ENCODE measurements at regions not wholly inside any gene's neighbourhood (a gene's known extent, or its start where the extent isn't known, plus 50 kb on each side); places are given as distances from the start of the nearest gene placed in this dataset.
A peak's percentile ranks its signal among the peaks of the same experiment; 100 is the strongest.
"Not testable (repeated sequence)": the region's sequence is repeated elsewhere in the genome, so short reads cannot be mapped to it uniquely, and the experiment has no call there.

GRCh38 chr1:73755649-73756048, 442.3 kb downstream of the LRRIQ3 start:
- ATAC-seq (replicated peaks in 6 of 8): no peak
- 0 to 100% (median 91%) methylated on average over 1 to 2 of the region's 2 CpGs; no CpG with 5 or more reads in 2 of the 10 experiments for WGBS, 10 experiments
- in situ Hi-C loops (cut with MboI; ENCODE audit: low pct_unique_long_range_greater_than_20kb in 2 of 9, low sequenced_read_pairs in 9 of 9, unreplicated experiment in 9 of 9): no loop called here
- Histone ChIP-seq H3K4me1 (replicated peaks in 1 of 2) (peaks cover 6 to 20% of the 10 kb centered on the region in 2 donors), H3K4me3 (no peak overlapping the region), H3K27ac (no peak overlapping the region)

- no peak for ATAC-seq (replicated peaks in 6 of 8)
- H3K4me1 ChIP-seq (replicated peaks in 1 of 2): no peaks in the 10 kb centered on the region
- H3K27ac ChIP-seq: no peak overlapping the region
These were observed 448.0 kb downstream of the LRRIQ3 start for GRCh38 chr1:73749996-73750395.

GRCh38 chr1:73744985-73745384, 453.0 kb downstream of the LRRIQ3 start:
- Histone ChIP-seq H3K4me3 (no peak overlapping the region), H3K4me1 (replicated peaks in 1 of 2) (no peaks in the 10 kb centered on the region), H3K27ac (no peak overlapping the region)
- in situ Hi-C loops (cut with MboI; ENCODE audit: low pct_unique_long_range_greater_than_20kb in 2 of 9, low sequenced_read_pairs in 9 of 9, unreplicated experiment in 9 of 9): no loop called here
- ATAC-seq (replicated peaks in 6 of 8): no peak

More at GRCh38 chr1:73749996-73750395, 448.0 kb downstream of the LRRIQ3 start:
- H3K4me3 ChIP-seq: no peak overlapping the region
- in situ Hi-C loops (cut with MboI; ENCODE audit: low pct_unique_long_range_greater_than_20kb in 2 of 9, low sequenced_read_pairs in 9 of 9, unreplicated experiment in 9 of 9): no loop called here

- 0 to 81% (median 70%) methylated on average over 1 to 2 of the region's 2 CpGs; no CpG with 5 or more reads in 1 of the 10 experiments for WGBS, 10 experiments
- Histone ChIP-seq H3K4me3 (no peak overlapping the region), H3K4me1 (replicated peaks in 1 of 2) (no peaks in the 10 kb centered on the region), H3K27ac (no peak overlapping the region)
- no peak for ATAC-seq (replicated peaks in 6 of 8)
- in situ Hi-C loops (cut with MboI; ENCODE audit: low pct_unique_long_range_greater_than_20kb in 2 of 9, low sequenced_read_pairs in 9 of 9, unreplicated experiment in 9 of 9): no loop called here
These were observed 461.9 kb downstream of the LRRIQ3 start for GRCh38 chr1:73736125-73736524.

- H3K27ac ChIP-seq: no peak overlapping the region
- no peak overlapping the region for H3K4me3 ChIP-seq
- no peaks in the 10 kb centered on the region for H3K4me1 ChIP-seq (replicated peaks in 1 of 2)
- in situ Hi-C loops (cut with MboI; ENCODE audit: low pct_unique_long_range_greater_than_20kb in 2 of 9, low sequenced_read_pairs in 9 of 9, unreplicated experiment in 9 of 9): no loop called here
- no peak for ATAC-seq (replicated peaks in 6 of 8)
These were observed 470.9 kb downstream of the LRRIQ3 start for GRCh38 chr1:73727036-73727435.

GRCh38 chr1:73722055-73722454, 475.9 kb downstream of the LRRIQ3 start:
- in situ Hi-C loops (cut with MboI; ENCODE audit: low pct_unique_long_range_greater_than_20kb in 2 of 9, low sequenced_read_pairs in 9 of 9, unreplicated experiment in 9 of 9): no loop called here
- no peak for ATAC-seq (replicated peaks in 6 of 8)
- 0 to 100% (median 89%) methylated on average over 1 of the region's 1 CpG; no CpG with 5 or more reads in 3 of the 10 experiments for WGBS, 10 experiments

GRCh38 chr1:73717976-73718375, 480.0 kb downstream of the LRRIQ3 start:
- 82 to 100% methylated on average over 1 of the region's 1 CpG; no CpG with 5 or more reads in 8 of the 10 experiments for WGBS, 10 experiments
- Histone ChIP-seq H3K4me1 (replicated peaks in 1 of 2) (peaks cover 0 to 4% of the 10 kb centered on the region in 2 donors), H3K4me3 (no peak overlapping the region), H3K27ac (no peak overlapping the region)
- in situ Hi-C loops (cut with MboI; ENCODE audit: low pct_unique_long_range_greater_than_20kb in 2 of 9, low sequenced_read_pairs in 9 of 9, unreplicated experiment in 9 of 9): no loop called here
- no peak for ATAC-seq (replicated peaks in 6 of 8)

More at GRCh38 chr1:73722055-73722454, 475.9 kb downstream of the LRRIQ3 start:
- no peak overlapping the region for H3K27ac ChIP-seq
- H3K4me3 ChIP-seq: no peak overlapping the region
- H3K4me1 ChIP-seq (replicated peaks in 1 of 2): peaks cover 0 to 4% of the 10 kb centered on the region in 2 donors

GRCh38 chr1:73711089-73711488, 486.9 kb downstream of the LRRIQ3 start:
- in situ Hi-C loops (cut with MboI; ENCODE audit: low pct_unique_long_range_greater_than_20kb in 2 of 9, low sequenced_read_pairs in 9 of 9, unreplicated experiment in 9 of 9): no loop called here
- Histone ChIP-seq H3K4me3 (no peak overlapping the region), H3K27ac (no peak overlapping the region), H3K4me1 (replicated peaks in 1 of 2) (peaks cover 0 to 4% of the 10 kb centered on the region in 2 donors)
- ATAC-seq (replicated peaks in 6 of 8): no peak
- WGBS, 10 experiments: 0 to 100% (median 97%) methylated on average over 1 of the region's 1 CpG

GRCh38 chr1:73701826-73702225, 496.1 kb downstream of the LRRIQ3 start:
- H3K4me3 ChIP-seq: no peak overlapping the region
- no peak overlapping the region for H3K27ac ChIP-seq
- 0 to 29% (median 14%) methylated on average over 1 of the region's 1 CpG; no CpG with 5 or more reads in 4 of the 10 experiments for WGBS, 10 experiments
- peaks cover 0 to 3% of the 10 kb centered on the region in 2 donors for H3K4me1 ChIP-seq (replicated peaks in 1 of 2)
- no peak for ATAC-seq (replicated peaks in 6 of 8)
- in situ Hi-C loops (cut with MboI; ENCODE audit: low pct_unique_long_range_greater_than_20kb in 2 of 9, low sequenced_read_pairs in 9 of 9, unreplicated experiment in 9 of 9): no loop called here

- H3K4me1 ChIP-seq (replicated peaks in 1 of 2): peaks cover 13% of the 10 kb centered on the region in 2 donors
- ATAC-seq (replicated peaks in 6 of 8): no peak
- in situ Hi-C loops (cut with MboI; ENCODE audit: low pct_unique_long_range_greater_than_20kb in 2 of 9, low sequenced_read_pairs in 9 of 9, unreplicated experiment in 9 of 9): no loop called here
- H3K27ac ChIP-seq: no peak overlapping the region
- no peak overlapping the region for H3K4me3 ChIP-seq
- WGBS, 10 experiments: 3 to 92% (median 62%) methylated on average over 1 to 3 of the region's 3 CpGs; no CpG with 5 or more reads in 1 of the 10 experiments
These were observed 521.8 kb downstream of the LRRIQ3 start for GRCh38 chr1:73676186-73676585.

- H3K4me1 ChIP-seq (replicated peaks in 1 of 2): peaks cover 13% of the 10 kb centered on the region in 2 donors
- H3K4me3 ChIP-seq: no peak overlapping the region
- H3K27ac ChIP-seq: no peak overlapping the region
- peak in 4 of 8 experiments; percentile 40 to 57 (median 52) for ATAC-seq (replicated peaks in 6 of 8)
- 0 to 61% (median 49%) methylated on average over 2 of the region's 2 CpGs; no CpG with 5 or more reads in 1 of the 10 experiments for WGBS, 10 experiments
- in situ Hi-C loops (cut with MboI; ENCODE audit: low pct_unique_long_range_greater_than_20kb in 2 of 9, low sequenced_read_pairs in 9 of 9, unreplicated experiment in 9 of 9): no loop called here
These were observed 522.9 kb downstream of the LRRIQ3 start for GRCh38 chr1:73674945-73675561.

GRCh38 chr1:73673971-73674370, 524.0 kb downstream of the LRRIQ3 start:
- H3K27ac ChIP-seq: no peak overlapping the region
- in situ Hi-C loops (cut with MboI; ENCODE audit: low pct_unique_long_range_greater_than_20kb in 2 of 9, low sequenced_read_pairs in 9 of 9, unreplicated experiment in 9 of 9): no loop called here
- 33 to 100% (median 75%) methylated on average over 1 of the region's 1 CpG; no CpG with 5 or more reads in 5 of the 10 experiments for WGBS, 10 experiments
- no peak overlapping the region for H3K4me3 ChIP-seq
- ATAC-seq (replicated peaks in 6 of 8): peak in 6 of 8 experiments; percentile 28 to 86 (median 56)
- peaks cover 13% of the 10 kb centered on the region in 2 donors for H3K4me1 ChIP-seq (replicated peaks in 1 of 2)

GRCh38 chr1:73671530-73671929, 526.4 kb downstream of the LRRIQ3 start:
- no peak for ATAC-seq (replicated peaks in 6 of 8)

GRCh38 chr1:73667959-73668358, 530.0 kb downstream of the LRRIQ3 start:
- H3K4me3 ChIP-seq; H3K4me1 ChIP-seq (replicated peaks in 1 of 2); H3K27ac ChIP-seq; in situ Hi-C loops (cut with MboI; ENCODE audit: low pct_unique_long_range_greater_than_20kb in 2 of 9, low sequenced_read_pairs in 9 of 9, unreplicated experiment in 9 of 9); ATAC-seq (replicated peaks in 6 of 8): not testable (repeated sequence)
- 70 to 100% methylated on average over 1 to 2 of the region's 4 CpGs; no CpG with 5 or more reads in 8 of the 10 experiments for WGBS, 10 experiments

More at GRCh38 chr1:73671530-73671929, 526.4 kb downstream of the LRRIQ3 start:
- in situ Hi-C loops (cut with MboI; ENCODE audit: low pct_unique_long_range_greater_than_20kb in 2 of 9, low sequenced_read_pairs in 9 of 9, unreplicated experiment in 9 of 9): no loop called here
- H3K27ac ChIP-seq: no peak overlapping the region
- no peak overlapping the region for H3K4me3 ChIP-seq
- WGBS, 10 experiments: 0 to 92% (median 40%) methylated on average over 1 of the region's 1 CpG; no CpG with 5 or more reads in 2 of the 10 experiments
- peaks cover 13% of the 10 kb centered on the region in 2 donors for H3K4me1 ChIP-seq (replicated peaks in 1 of 2)
